ENCODE measurements at regions not wholly inside any gene's neighbourhood (a gene's known extent, or its start where the extent isn't known, plus 50 kb on each side); places are given as distances from the start of the nearest gene placed in this dataset.

DNA sequence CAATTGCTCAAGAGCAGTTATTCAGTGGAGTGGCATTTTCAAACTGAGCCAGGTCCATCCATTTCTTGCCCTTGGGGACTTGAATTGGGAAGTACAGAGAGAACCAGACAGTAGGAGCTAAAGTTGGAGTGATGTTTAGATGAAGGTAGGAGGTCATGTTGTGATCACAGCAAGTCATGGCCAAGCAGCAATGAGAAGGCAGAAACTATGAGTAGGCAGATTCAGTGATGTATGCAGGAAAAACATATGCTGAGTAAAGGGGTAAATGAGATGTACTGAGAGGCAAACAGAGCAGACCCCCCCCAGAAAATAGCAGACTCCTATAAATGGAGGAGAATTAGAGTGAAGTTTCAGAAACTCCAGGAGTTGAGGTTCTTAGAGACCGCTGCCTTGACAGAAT lies 95.8 kb downstream of the PERP start:
- DNase-seq, result no peak
- Histone ChIP-seq H3K36me3 (ENCODE audit: control insufficient read depth in 2 of 3, insufficient read depth in 3 of 3, low read length in 3 of 3) (no peaks in the 10 kb centered on the region), H3K27ac (ENCODE audit: low read depth in 2 of 2, low read length in 2 of 2) (no peak overlapping the region), H3K9me3 (ENCODE audit: control insufficient read depth in 2 of 3, insufficient read depth in 1 of 3, low read length in 3 of 3) (no peaks in the 10 kb centered on the region), H3K4me3 (ENCODE audit: low read length in 3 of 3) (no peak overlapping the region), H3K4me1 (ENCODE audit: control insufficient read depth in 2 of 3, insufficient read depth in 2 of 3, low read depth in 1 of 3, low read length in 3 of 3) (no peaks in the 10 kb centered on the region), H3K27me3 (ENCODE audit: control insufficient read depth, insufficient read depth, low read length) (no peaks in the 10 kb centered on the region), H3K9ac (ENCODE audit: low read length in 3 of 3) (no peak overlapping the region)
- TF ChIP-seq, protein P1, sequence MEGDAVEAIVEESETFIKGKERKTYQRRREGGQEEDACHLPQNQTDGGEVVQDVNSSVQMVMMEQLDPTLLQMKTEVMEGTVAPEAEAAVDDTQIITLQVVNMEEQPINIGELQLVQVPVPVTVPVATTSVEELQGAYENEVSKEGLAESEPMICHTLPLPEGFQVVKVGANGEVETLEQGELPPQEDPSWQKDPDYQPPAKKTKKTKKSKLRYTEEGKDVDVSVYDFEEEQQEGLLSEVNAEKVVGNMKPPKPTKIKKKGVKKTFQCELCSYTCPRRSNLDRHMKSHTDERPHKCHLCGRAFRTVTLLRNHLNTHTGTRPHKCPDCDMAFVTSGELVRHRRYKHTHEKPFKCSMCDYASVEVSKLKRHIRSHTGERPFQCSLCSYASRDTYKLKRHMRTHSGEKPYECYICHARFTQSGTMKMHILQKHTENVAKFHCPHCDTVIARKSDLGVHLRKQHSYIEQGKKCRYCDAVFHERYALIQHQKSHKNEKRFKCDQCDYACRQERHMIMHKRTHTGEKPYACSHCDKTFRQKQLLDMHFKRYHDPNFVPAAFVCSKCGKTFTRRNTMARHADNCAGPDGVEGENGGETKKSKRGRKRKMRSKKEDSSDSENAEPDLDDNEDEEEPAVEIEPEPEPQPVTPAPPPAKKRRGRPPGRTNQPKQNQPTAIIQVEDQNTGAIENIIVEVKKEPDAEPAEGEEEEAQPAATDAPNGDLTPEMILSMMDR (IDR thresholded peaks at IDR 0.05; ENCODE audit: borderline replicate concordance, extremely low read depth, insufficient read depth), result no peak
- no peak for FAIRE-seq
- intact Hi-C loops (cut with DNase I), result no loop called here

DNA sequence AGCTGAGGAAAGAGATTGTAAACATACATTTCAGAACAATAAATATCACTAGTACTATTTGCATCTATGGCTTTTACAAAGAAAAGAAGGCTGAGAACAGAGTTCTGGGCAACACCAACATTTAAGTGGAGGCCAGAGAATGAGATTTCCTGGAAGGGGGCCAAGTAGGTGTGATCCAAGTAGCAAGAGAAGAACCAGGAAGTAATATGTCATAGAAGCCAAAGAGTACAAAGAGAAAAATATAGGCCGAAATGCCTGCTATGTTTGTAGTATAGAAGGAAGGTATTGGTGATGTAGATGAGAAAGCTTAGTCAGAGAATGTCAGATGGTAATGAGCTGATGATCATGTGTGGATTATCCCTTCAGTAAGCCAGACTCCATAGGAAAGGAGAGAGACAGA lies 94.5 kb downstream of the PERP start:
- Histone ChIP-seq H3K9ac (ENCODE audit: low read length in 3 of 3) (no peak overlapping the region), H3K4me3 (ENCODE audit: low read length in 3 of 3) (no peak overlapping the region), H3K27ac (ENCODE audit: low read depth in 2 of 2, low read length in 2 of 2) (no peak overlapping the region), H3K27me3 (ENCODE audit: control insufficient read depth, insufficient read depth, low read length) (no peaks in the 10 kb centered on the region), H3K4me1 (ENCODE audit: control insufficient read depth in 2 of 3, insufficient read depth in 2 of 3, low read depth in 1 of 3, low read length in 3 of 3) (no peaks in the 10 kb centered on the region), H3K9me3 (ENCODE audit: control insufficient read depth in 2 of 3, insufficient read depth in 1 of 3, low read length in 3 of 3) (no peaks in the 10 kb centered on the region), H3K36me3 (ENCODE audit: control insufficient read depth in 2 of 3, insufficient read depth in 3 of 3, low read length in 3 of 3) (no peaks in the 10 kb centered on the region)
- TF ChIP-seq, protein P1 (IDR thresholded peaks at IDR 0.05; ENCODE audit: borderline replicate concordance, extremely low read depth, insufficient read depth), result no peak
- FAIRE-seq (no peak), DNase-seq (no peak)
- intact Hi-C loops (cut with DNase I), result no loop called here

DNA sequence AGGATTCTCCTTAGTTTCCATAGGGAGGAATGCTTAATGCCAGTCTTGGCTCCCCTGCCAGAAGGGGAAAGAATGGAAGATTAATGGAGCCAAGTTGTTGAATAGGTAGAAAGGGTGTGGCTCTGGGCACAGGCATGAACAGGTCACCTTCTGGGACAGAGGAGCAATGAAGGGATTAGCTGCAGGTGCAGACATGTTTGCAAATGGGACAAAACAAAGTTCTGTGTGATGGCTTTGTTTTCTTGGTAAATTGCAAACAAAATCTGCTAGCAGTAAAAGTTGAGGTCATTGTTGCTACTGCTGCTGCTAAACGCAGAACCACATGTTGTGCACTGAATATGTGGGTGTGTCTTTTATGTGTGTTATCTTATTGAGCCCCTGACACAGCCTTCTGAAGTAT lies 93.3 kb downstream of the PERP start:
- Histone ChIP-seq H3K4me3 (ENCODE audit: low read length in 3 of 3) (no peak overlapping the region), H3K9me3 (ENCODE audit: control insufficient read depth in 2 of 3, insufficient read depth in 1 of 3, low read length in 3 of 3) (no peaks in the 10 kb centered on the region), H3K9ac (ENCODE audit: low read length in 3 of 3) (no peak overlapping the region), H3K27me3 (ENCODE audit: control insufficient read depth, insufficient read depth, low read length) (no peaks in the 10 kb centered on the region), H3K4me1 (ENCODE audit: control insufficient read depth in 2 of 3, insufficient read depth in 2 of 3, low read depth in 1 of 3, low read length in 3 of 3) (no peaks in the 10 kb centered on the region), H3K27ac (ENCODE audit: low read depth in 2 of 2, low read length in 2 of 2) (no peak overlapping the region), H3K36me3 (ENCODE audit: control insufficient read depth in 2 of 3, insufficient read depth in 3 of 3, low read length in 3 of 3) (no peaks in the 10 kb centered on the region)
- intact Hi-C loops (cut with DNase I), result no loop called here
- no peak for FAIRE-seq
- DNase-seq, result no peak
- TF ChIP-seq, protein P1 (IDR thresholded peaks at IDR 0.05; ENCODE audit: borderline replicate concordance, extremely low read depth, insufficient read depth), result no peak

DNA sequence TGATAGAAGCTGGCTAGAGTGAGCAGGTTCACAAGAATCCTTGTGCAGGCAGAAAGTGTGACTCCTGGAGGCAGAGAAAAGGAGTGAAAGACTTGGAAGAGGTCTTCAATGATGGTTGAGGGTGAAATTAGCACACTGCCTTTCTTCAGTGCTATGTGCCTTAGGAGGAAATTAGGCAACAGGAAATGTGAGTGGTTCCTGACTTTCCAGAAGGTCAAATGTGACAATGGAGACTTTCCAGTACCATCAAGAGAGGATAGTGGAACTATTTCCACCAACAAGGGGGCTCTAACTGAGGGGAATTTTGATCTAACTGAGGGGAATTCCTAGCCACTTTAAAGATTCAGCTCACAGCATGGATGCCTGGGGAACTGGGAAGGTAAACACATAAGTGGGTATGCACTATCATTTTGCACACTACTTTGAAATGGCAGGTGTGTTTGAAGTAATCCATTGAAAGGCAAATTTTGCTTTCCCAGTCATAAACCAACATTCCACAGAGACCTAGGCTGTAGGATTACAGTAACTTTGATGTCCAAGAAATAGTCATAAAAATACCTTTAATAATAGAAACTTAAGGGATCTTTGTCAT lies 90.0 kb downstream of the PERP start:
- Histone ChIP-seq H3K27ac (ENCODE audit: low read depth in 2 of 2, low read length in 2 of 2) (no peak overlapping the region), H3K9ac (ENCODE audit: low read length in 3 of 3) (no peak overlapping the region), H3K4me3 (ENCODE audit: low read length in 3 of 3) (no peak overlapping the region), H3K9me3 (ENCODE audit: control insufficient read depth in 2 of 3, insufficient read depth in 1 of 3, low read length in 3 of 3) (no peaks in the 10 kb centered on the region), H3K36me3 (ENCODE audit: control insufficient read depth in 2 of 3, insufficient read depth in 3 of 3, low read length in 3 of 3) (no peaks in the 10 kb centered on the region), H3K27me3 (ENCODE audit: control insufficient read depth, insufficient read depth, low read length) (no peaks in the 10 kb centered on the region), H3K4me1 (ENCODE audit: control insufficient read depth in 2 of 3, insufficient read depth in 2 of 3, low read depth in 1 of 3, low read length in 3 of 3) (no peaks in the 10 kb centered on the region)
- no peak for DNase-seq
- intact Hi-C loops (cut with DNase I), result no loop called here
- no peak for FAIRE-seq
- TF ChIP-seq, protein P1 (IDR thresholded peaks at IDR 0.05; ENCODE audit: borderline replicate concordance, extremely low read depth, insufficient read depth), result no peak
